ENCODE measurements at regions not wholly inside any gene's neighbourhood (a gene's known extent, or its start where the extent isn't known, plus 50 kb on each side); places are given as distances from the start of the nearest gene placed in this dataset.

- CTCF ChIA-PET: no interaction called here
These were observed 150.3 kb upstream of the MMADHC start for GRCh38 chr2:149737896-149738295.

DNA sequence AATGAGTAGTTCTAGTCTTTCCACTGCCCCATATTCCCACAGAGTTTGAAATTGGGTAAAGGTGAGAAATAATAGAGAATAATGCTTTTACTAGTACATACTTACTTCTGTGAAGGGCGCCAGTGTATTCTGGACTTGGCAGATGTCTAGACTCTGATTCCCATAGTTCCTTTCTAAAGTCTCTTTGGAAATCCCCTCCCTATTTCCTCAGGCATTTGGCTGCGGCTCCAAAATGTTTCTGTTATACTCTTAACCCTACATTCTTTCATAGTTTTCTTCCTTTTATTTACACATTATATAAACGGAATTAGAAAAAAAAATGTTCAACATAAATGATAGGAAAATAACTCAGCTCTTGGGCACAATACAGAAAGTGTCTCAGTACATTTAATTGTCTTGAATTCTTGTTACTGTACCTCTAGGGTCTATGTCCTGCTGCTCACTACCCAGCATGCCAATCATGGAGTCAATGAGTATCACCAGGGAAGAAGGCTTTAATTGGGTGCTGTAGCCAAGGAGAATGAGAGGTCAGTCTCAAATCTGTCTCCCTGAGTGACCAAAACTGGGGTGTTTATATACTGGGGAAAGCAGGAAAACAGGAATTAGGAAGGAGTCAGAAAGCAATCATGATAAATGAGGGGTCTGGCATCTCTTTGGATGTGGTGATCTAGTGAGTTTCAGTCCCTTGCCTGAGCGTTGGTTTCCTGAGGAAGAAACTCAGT is 147.8 kb upstream of the MMADHC start:
- H3K9me3 ChIP-seq (ENCODE audit: control insufficient read depth in 1 of 2, insufficient read depth in 1 of 2, low read length in 2 of 2): no peaks in the 10 kb centered on the region
- no peaks in the 10 kb centered on the region for H3K4me1 Mint-ChIP-seq (ENCODE audit: low read depth)
- no peaks in the 10 kb centered on the region for H3K36me3 Mint-ChIP-seq (ENCODE audit: low read depth)
- CTCF ChIA-PET: no interaction called here
- no peak overlapping the region for H3K4me3 Mint-ChIP-seq
- intact Hi-C loops (cut with DNase I, micrococcal nuclease): no loop called here
- H3K36me3 ChIP-seq (ENCODE audit: insufficient read depth, low read length): no peaks in the 10 kb centered on the region
- POLR2A ChIA-PET: no interaction called here
- TF ChIP-seq, protein P1, sequence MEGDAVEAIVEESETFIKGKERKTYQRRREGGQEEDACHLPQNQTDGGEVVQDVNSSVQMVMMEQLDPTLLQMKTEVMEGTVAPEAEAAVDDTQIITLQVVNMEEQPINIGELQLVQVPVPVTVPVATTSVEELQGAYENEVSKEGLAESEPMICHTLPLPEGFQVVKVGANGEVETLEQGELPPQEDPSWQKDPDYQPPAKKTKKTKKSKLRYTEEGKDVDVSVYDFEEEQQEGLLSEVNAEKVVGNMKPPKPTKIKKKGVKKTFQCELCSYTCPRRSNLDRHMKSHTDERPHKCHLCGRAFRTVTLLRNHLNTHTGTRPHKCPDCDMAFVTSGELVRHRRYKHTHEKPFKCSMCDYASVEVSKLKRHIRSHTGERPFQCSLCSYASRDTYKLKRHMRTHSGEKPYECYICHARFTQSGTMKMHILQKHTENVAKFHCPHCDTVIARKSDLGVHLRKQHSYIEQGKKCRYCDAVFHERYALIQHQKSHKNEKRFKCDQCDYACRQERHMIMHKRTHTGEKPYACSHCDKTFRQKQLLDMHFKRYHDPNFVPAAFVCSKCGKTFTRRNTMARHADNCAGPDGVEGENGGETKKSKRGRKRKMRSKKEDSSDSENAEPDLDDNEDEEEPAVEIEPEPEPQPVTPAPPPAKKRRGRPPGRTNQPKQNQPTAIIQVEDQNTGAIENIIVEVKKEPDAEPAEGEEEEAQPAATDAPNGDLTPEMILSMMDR (IDR thresholded peaks at IDR 0.05): no peak
- DNase-seq: no peak
- H3K27me3 Mint-ChIP-seq: no peaks in the 10 kb centered on the region
- H3K9me3 Mint-ChIP-seq: no peaks in the 10 kb centered on the region
- H3K27ac Mint-ChIP-seq: no peak overlapping the region
- H3K27me3 ChIP-seq (ENCODE audit: control insufficient read depth in 1 of 2, insufficient read depth in 2 of 2, low read length in 2 of 2): no peaks in the 10 kb centered on the region
- no peak overlapping the region for H3K4me3 ChIP-seq (ENCODE audit: low read length)
- ATAC-seq (ENCODE audit: poor library complexity): no peak
- no peak overlapping the region for H3K27ac ChIP-seq (ENCODE audit: low read depth in 1 of 2, low read length in 2 of 2)
- H3K4me1 ChIP-seq (ENCODE audit: insufficient read depth, low read length): no peaks in the 10 kb centered on the region

More at GRCh38 chr2:149737896-149738295, 150.3 kb upstream of the MMADHC start:
- no peak for ATAC-seq (ENCODE audit: poor library complexity)
- intact Hi-C loops (cut with DNase I, micrococcal nuclease): no loop called here
- TF ChIP-seq, protein P1 (IDR thresholded peaks at IDR 0.05): no peak
- no peak overlapping the region for H3K27ac Mint-ChIP-seq
- Histone ChIP-seq H3K4me1 (ENCODE audit: insufficient read depth, low read length) (no peaks in the 10 kb centered on the region), H3K4me3 (ENCODE audit: low read length) (no peak overlapping the region), H3K36me3 (ENCODE audit: insufficient read depth, low read length) (no peaks in the 10 kb centered on the region), H3K9me3 (ENCODE audit: control insufficient read depth in 1 of 2, insufficient read depth in 1 of 2, low read length in 2 of 2) (no peaks in the 10 kb centered on the region), H3K27ac (ENCODE audit: low read depth in 1 of 2, low read length in 2 of 2) (no peak overlapping the region), H3K27me3 (ENCODE audit: control insufficient read depth in 1 of 2, insufficient read depth in 2 of 2, low read length in 2 of 2) (no peaks in the 10 kb centered on the region)
- DNase-seq: no peak
- no peaks in the 10 kb centered on the region for H3K4me1 Mint-ChIP-seq (ENCODE audit: low read depth)
- H3K27me3 Mint-ChIP-seq: no peaks in the 10 kb centered on the region
- no peaks in the 10 kb centered on the region for H3K9me3 Mint-ChIP-seq
- H3K36me3 Mint-ChIP-seq (ENCODE audit: low read depth): no peaks in the 10 kb centered on the region
- H3K4me3 Mint-ChIP-seq: no peak overlapping the region
- POLR2A ChIA-PET: no interaction called here

DNA sequence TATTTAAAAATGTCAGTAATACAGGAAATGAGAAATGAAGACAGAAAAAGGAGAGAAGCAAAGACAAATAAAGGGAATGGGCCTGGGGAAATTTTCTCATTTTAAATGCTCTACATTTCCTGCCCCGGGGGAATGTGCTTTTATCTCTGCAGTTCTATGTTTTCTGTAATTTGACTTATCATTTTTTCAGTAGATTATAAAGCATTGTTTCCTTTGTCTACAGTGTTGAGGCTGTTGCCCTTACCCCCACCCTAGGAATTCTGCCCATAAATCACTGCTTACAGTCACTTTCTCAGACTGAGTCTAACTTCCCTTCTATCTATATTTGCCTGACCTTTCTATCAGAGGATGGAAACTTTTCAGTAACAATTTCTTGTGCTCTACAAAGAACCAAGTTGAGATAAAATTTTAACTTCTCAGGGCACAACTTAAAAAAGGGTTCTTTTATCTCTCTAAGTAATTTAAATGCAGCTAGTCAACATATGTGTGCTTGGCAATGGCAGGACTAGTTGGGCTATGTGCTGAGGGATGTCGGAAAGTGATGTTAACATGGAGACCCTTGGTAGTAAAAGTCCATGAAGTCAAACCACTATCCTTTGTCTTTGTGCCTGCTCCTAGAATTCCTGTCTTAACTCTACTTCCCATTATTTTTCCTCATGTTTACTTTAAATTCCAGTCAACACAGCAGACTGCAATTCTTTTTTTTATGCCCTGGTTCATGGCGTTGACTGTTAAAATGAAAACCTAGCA is 146.5 kb upstream of the MMADHC start:
- TF ChIP-seq, protein P1 (IDR thresholded peaks at IDR 0.05): no peak
- H3K27me3 Mint-ChIP-seq: no peaks in the 10 kb centered on the region
- H3K4me1 ChIP-seq (ENCODE audit: insufficient read depth, low read length): no peaks in the 10 kb centered on the region
- H3K9me3 ChIP-seq (ENCODE audit: control insufficient read depth in 1 of 2, insufficient read depth in 1 of 2, low read length in 2 of 2): no peaks in the 10 kb centered on the region
- no peaks in the 10 kb centered on the region for H3K9me3 Mint-ChIP-seq
- no peaks in the 10 kb centered on the region for H3K36me3 Mint-ChIP-seq (ENCODE audit: low read depth)
- no peak overlapping the region for H3K27ac ChIP-seq (ENCODE audit: low read depth in 1 of 2, low read length in 2 of 2)
- ChIA-PET CTCF (interaction anchor here (1.7 kb wide), 1 partner anchor 16 kb away, joined by 3 read pairs; no protein-coding TSS in a partner anchor), POLR2A (no interaction called here)
- H3K4me3 Mint-ChIP-seq: no peak overlapping the region
- ATAC-seq (ENCODE audit: poor library complexity): no peak
- H3K27ac Mint-ChIP-seq: no peak overlapping the region
- intact Hi-C loops (cut with DNase I, micrococcal nuclease): no loop called here
- H3K27me3 ChIP-seq (ENCODE audit: control insufficient read depth in 1 of 2, insufficient read depth in 2 of 2, low read length in 2 of 2): no peaks in the 10 kb centered on the region
- no peak for DNase-seq
- no peak overlapping the region for H3K4me3 ChIP-seq (ENCODE audit: low read length)
- no peaks in the 10 kb centered on the region for H3K36me3 ChIP-seq (ENCODE audit: insufficient read depth, low read length)
- H3K4me1 Mint-ChIP-seq (ENCODE audit: low read depth): no peaks in the 10 kb centered on the region

All from CD4-positive, alpha-beta T cell (primary cell).